SK-N-MC (cell line): ENCODE measurements at regions not wholly inside any gene's neighbourhood (a gene's known extent, or its start where the extent isn't known, plus 50 kb on each side); places are given as distances from the start of the nearest gene placed in this dataset.

Source experiments
- EZH2 ChIP-seq: fragments of 200-600 bp; sonication (generic); IDR thresholded peaks from one replicate; pipeline ENCODE4 v1.6.1; 2017; ENCODE audit warnings: antibody characterized with exemption
- FOXP2 ChIP-seq: optimal IDR thresholded peaks from 2 replicates; pipeline ENCODE3; 2011; ENCODE audit warnings: mild to moderate bottlenecking, moderate library complexity; ENCODE audit not compliant: insufficient read depth; ENCODE audit errors: extremely low read length, control extremely low read depth
- POLR2AphosphoS5 ChIP-seq: IDR thresholded peaks from 2 replicates; pipeline ENCODE4 v1.6.1; 2012; ENCODE audit warnings: mild to moderate bottlenecking, low read depth, low read length, borderline replicate concordance

DNA sequence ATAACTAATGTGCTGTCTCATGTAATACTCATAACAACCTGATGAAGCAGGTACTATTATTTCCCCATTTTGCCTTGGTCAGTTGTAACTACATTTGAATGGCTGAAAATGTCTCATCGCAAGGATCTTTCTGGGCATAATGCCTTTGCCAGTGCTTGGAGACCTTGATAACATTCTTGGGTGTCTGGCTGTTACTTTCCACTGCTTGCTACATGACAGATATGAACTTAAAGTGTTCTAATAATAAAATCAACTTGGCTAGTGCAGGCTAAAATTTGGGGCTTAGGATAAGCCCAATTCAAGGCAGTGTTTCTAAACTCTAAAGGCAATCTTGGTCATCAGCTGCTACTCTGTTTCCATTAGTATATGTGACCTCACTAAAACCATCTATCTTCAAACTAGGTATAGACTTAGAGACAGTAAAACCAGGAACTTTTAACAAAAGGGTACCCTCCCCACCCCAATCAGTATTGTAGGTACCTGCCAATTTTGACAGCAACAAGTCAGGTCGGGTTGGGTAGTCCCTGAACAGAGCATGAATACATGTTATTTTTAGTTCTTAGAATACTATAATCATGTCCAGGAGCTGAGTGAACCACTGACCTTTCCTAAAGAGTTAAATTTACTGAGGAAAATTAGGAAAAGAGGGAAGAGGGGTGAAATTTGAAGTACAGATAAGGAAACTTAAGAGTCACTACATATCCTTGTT, 68.2 kb upstream of the AHR start:
- TF ChIP-seq EZH2 (no peak), POLR2AphosphoS5 (no peak), FOXP2 (no peak)
